ENCODE measurements at regions not wholly inside any gene's neighbourhood (a gene's known extent, or its start where the extent isn't known, plus 50 kb on each side); places are given as distances from the start of the nearest gene placed in this dataset.

DNA sequence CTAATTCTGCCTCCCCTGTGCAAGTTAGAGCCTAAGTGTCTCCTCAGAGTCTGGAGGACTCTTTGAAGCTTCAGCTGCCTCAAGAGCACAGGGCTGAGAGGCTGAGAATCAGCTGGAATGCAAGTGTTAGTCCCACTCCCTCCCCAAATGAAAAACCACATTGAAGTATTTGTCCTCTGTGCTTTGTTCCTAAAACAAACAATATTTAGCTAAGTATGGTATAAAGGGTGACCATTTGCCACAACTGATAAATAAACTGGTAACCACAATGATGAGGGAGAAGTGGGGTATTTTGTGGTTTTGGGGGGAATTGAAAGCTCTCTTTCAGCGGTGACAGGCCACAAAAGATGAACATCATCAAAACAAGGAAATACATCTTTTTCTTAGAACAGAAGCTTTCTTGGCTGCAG is 91.7 kb upstream of the HDDC2 start:
- TF ChIP-seq CTCF (IDR thresholded peaks at IDR 0.05), result no peak
- TF ChIP-seq ZFX (IDR thresholded peaks at IDR 0.05; ENCODE audit: borderline replicate concordance), result no peak
